PC-9 (cell line): ENCODE measurements at regions not wholly inside any gene's neighbourhood (a gene's known extent, or its start where the extent isn't known, plus 50 kb on each side); places are given as distances from the start of the nearest gene placed in this dataset.

Experiments
- BruUV-seq: library from RNA; stranded (reverse); fragments of 400-500 nt; replicated peaks from 2 replicates; lab custom pipeline; 2021; lab: Mats Ljungman, UMichigan
- CTCF ChIA-PET: fragments of 300-600 bp; sonication (Branson Sonifier 250); formaldehyde crosslinking; loops from one replicate; lab custom pipeline; 2022; ENCODE audit warnings: antibody characterized with exemption; lab: Charles Lee
- POLR2A ChIA-PET: fragments of 300-600 bp; sonication (Branson Sonifier 250); formaldehyde crosslinking; loops from one replicate; lab custom pipeline; 2022; ENCODE audit warnings: antibody characterized with exemption; ENCODE audit not compliant: unreplicated experiment; lab: Charles Lee
- DNase-seq, 2 experiments: peaks; one replicate each; pipeline versions ENCODE4 v3.0.0 to v3.0.0-alpha.2; 2015 to 2022; ENCODE audit warnings: mixed read lengths in 1 of 2
- H2AFZ ChIP-seq: fragments of 200-600 bp; sonication (generic); 2 replicates; pipeline ENCODE4 v1.8.1; 2017; ENCODE audit warnings: antibody characterized with exemption
- H3F3A ChIP-seq: fragments of 200-600 bp; sonication (generic); 2 replicates; pipeline ENCODE4 v1.8.1; 2017; ENCODE audit warnings: antibody characterized with exemption, mild to moderate bottlenecking, low read depth; ENCODE audit not compliant: insufficient read depth
- H3K27ac ChIP-seq: fragments of 200-600 bp; sonication (generic); 2 replicates; pipeline ENCODE4 v1.6.1; 2016; ENCODE audit warnings: mixed run types
- H3K27me3 ChIP-seq: fragments of 200-600 bp; sonication (generic); 2 replicates; pipeline ENCODE4 v1.6.1; 2016; ENCODE audit warnings: low read depth, mixed run types; ENCODE audit not compliant: insufficient read depth
- H3K36me3 ChIP-seq: fragments of 200-600 bp; sonication (generic); 2 replicates; pipeline ENCODE4 v1.6.1; 2016; ENCODE audit warnings: low read depth, mixed run types
- H3K4me1 ChIP-seq: fragments of 200-600 bp; sonication (generic); replicated peaks from 2 replicates; pipeline ENCODE4 v1.6.1; 2016; ENCODE audit warnings: mixed run types; ENCODE audit not compliant: insufficient read depth
- H3K4me2 ChIP-seq: fragments of 200-600 bp; sonication (generic); 2 replicates; pipeline ENCODE4 v1.6.1; 2017; ENCODE audit warnings: mixed run types
- H3K4me3 ChIP-seq: fragments of 200-600 bp; sonication (generic); 2 replicates; pipeline ENCODE4 v1.6.1; 2016; ENCODE audit warnings: mixed run types
- H3K79me2 ChIP-seq: fragments of 200-600 bp; sonication (generic); 2 replicates; pipeline ENCODE4 v1.6.1; 2017; ENCODE audit warnings: low read depth, mixed run types
- H3K9me2 ChIP-seq: fragments of 200-600 bp; sonication (generic); 2 replicates; pipeline ENCODE4 v1.8.1; 2017; ENCODE audit warnings: mild to moderate bottlenecking; ENCODE audit not compliant: insufficient read depth
- H3K9me3 ChIP-seq: fragments of 200-600 bp; sonication (generic); 2 replicates; pipeline ENCODE4 v1.8.1; 2016; ENCODE audit warnings: low read depth; ENCODE audit not compliant: insufficient read depth
- H4K20me1 ChIP-seq: fragments of 200-600 bp; sonication (generic); 2 replicates; pipeline ENCODE4 v1.8.1; 2017; ENCODE audit not compliant: insufficient read depth
- CTCF ChIP-seq: fragments of 200-600 bp; sonication (generic); conservative IDR thresholded peaks from 2 replicates; pipeline ENCODE4 v1.6.1; 2017; ENCODE audit warnings: mixed run types, antibody characterized with exemption, mild to moderate bottlenecking, moderate library complexity
- EZH2 ChIP-seq: fragments of 200-600 bp; sonication (generic); IDR thresholded peaks from 2 replicates; pipeline ENCODE4 v1.8.0; 2017; ENCODE audit warnings: antibody characterized with exemption, low read depth
- intact Hi-C: fragments of 100-400 bp; cut with micrococcal nuclease; formaldehyde crosslinking; loops from one replicate; pipeline ENCODE4 v1.10.0; 2022; ENCODE audit not compliant: unreplicated experiment

- CTCF ChIA-PET, result no interaction called here
- DNase-seq, result no peak
- no peak overlapping the region for H3K4me2 ChIP-seq
- TF ChIP-seq EZH2 (no peak), CTCF (no peak)
- no peaks in the 10 kb centered on the region for H3K4me1 ChIP-seq
- H3K4me3 ChIP-seq, result no peak overlapping the region
- no peaks in the 10 kb centered on the region for H4K20me1 ChIP-seq
- intact Hi-C loops, result no loop called here
- no peaks in the 10 kb centered on the region for H3K9me3 ChIP-seq
- no TSS peak for BruUV-seq
- H2AFZ ChIP-seq, result no peak overlapping the region
- H3K9me2 ChIP-seq, result no peaks in the 10 kb centered on the region
- 0 out of 2 replicates have a peak, but pooled peaks cover 4% of the 10 kb centered on the region for H3K27me3 ChIP-seq
- H3K36me3 ChIP-seq, result no peaks in the 10 kb centered on the region
- H3F3A ChIP-seq, result no peaks in the 10 kb centered on the region
- POLR2A ChIA-PET, result no interaction called here
- H3K79me2 ChIP-seq, result no peaks in the 10 kb centered on the region
- no peak overlapping the region for H3K27ac ChIP-seq
Measured at GRCh38 chr16:6446370-6446769, 886.3 kb upstream of the RBFOX1 start.

- CTCF ChIA-PET, result no interaction called here
- no peak for TF ChIP-seq EZH2
- TF ChIP-seq CTCF, result no peak
- Histone ChIP-seq H3K9me2 (no peaks in the 10 kb centered on the region), H3K9me3 (no peaks in the 10 kb centered on the region), H3K27ac (no peak overlapping the region), H3K36me3 (no peaks in the 10 kb centered on the region), H3F3A (no peaks in the 10 kb centered on the region), H3K27me3 (peaks cover 5% of the 10 kb centered on the region; the same call in 1 of the 2 replicates), H2AFZ (no peak overlapping the region), H3K4me3 (no peak overlapping the region), H3K4me1 (no peaks in the 10 kb centered on the region), H4K20me1 (no peaks in the 10 kb centered on the region; the same call in 1 of the 2 replicates), H3K4me2 (no peak overlapping the region), H3K79me2 (no peaks in the 10 kb centered on the region)
- POLR2A ChIA-PET, result no interaction called here
- no TSS peak for BruUV-seq
- intact Hi-C loops, result no loop called here
- DNase-seq, result no peak
Measured at GRCh38 chr16:6439129-6439528, 893.5 kb upstream of the RBFOX1 start.

- H4K20me1 ChIP-seq, result no peaks in the 10 kb centered on the region
- H3K9me3 ChIP-seq, result no peaks in the 10 kb centered on the region
- H3K4me1 ChIP-seq, result no peaks in the 10 kb centered on the region
- no peak overlapping the region for H3K4me2 ChIP-seq
- TF ChIP-seq EZH2, result no peak
- TF ChIP-seq CTCF, result no peak
- intact Hi-C loops, result no loop called here
- H3K9me2 ChIP-seq, result no peaks in the 10 kb centered on the region
- no peaks in the 10 kb centered on the region for H3K36me3 ChIP-seq
- H3K27me3 ChIP-seq, result no peaks in the 10 kb centered on the region
- POLR2A ChIA-PET, result no interaction called here
- H3K79me2 ChIP-seq, result no peaks in the 10 kb centered on the region
- CTCF ChIA-PET, result no interaction called here
- no peak for DNase-seq
- no peak overlapping the region for H2AFZ ChIP-seq
- no peaks in the 10 kb centered on the region for H3F3A ChIP-seq
- H3K4me3 ChIP-seq, result no peak overlapping the region
- H3K27ac ChIP-seq, result no peak overlapping the region
- BruUV-seq, result no TSS peak
Measured at GRCh38 chr16:6428861-6429260, 903.8 kb upstream of the RBFOX1 start.
